CD4-positive, alpha-beta T cell treated with Interferon alpha-2 for 1 hour (primary cell): ENCODE measurements at regions not wholly inside any gene's neighbourhood (a gene's known extent, or its start where the extent isn't known, plus 50 kb on each side); places are given as distances from the start of the nearest gene placed in this dataset.

Experiments used
- DNase-seq, 2 donors: peaks; one replicate each; pipeline ENCODE4 v3.0.0-alpha.2; 2020 to 2022

DNA sequence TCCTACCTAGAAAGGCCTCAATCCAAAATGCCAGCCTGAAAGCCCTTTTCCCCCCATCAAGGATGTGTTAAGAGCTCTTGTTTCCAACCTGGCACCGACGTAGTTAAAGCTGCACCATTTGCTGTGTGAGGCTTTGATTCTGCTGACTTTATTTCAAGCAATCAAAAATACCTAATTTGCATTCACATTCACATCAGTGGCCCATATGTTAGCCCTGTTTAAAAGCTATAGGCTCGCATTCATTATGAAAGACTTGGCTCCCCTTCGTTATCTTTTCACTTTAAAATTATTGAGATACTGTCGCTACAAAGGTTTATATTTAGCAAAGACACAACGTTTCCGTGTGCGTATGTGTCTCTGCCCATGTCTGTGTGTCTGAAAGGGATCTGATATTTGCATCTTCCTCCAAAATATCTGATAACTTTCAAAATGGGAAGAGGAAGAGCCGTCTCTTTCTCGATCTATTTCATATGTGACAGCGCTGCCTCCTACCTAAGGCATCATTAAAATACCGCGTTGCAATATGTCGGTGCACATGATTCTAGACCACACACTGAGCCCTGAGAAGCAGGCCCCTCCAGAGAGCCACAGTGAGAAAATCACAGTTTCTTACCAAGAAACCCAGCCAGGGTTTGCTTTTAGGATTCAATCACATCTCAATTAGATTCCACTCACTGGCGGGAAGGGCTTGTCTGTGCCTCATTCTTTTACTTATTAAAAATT is 57.1 kb upstream of the ITPRID1 start:
- DNase-seq = no peak

GRCh38 chr7:31457551-31457950 is 56.3 kb upstream of the ITPRID1 start:
- DNase-seq = no peak

DNA sequence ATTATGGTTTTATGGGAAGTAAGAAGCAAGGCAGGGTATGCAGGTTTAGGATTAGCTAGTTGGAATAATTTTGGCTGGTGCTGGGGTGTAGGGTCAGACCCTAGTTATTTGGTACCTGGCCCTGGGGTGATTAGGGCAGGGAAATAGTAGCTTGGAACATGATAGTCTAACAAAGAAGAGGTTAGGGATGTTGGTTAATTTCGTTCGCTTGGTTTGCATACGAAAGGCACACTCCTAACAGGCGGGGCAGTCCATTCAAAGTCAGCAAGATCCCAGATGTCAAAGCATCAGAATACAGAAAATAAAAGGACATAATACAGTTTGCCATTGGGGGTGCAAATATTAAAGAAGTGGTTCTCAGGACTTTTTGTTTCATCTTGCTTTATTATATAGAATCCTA is 55.7 kb upstream of the ITPRID1 start:
- no peak for DNase-seq

DNA sequence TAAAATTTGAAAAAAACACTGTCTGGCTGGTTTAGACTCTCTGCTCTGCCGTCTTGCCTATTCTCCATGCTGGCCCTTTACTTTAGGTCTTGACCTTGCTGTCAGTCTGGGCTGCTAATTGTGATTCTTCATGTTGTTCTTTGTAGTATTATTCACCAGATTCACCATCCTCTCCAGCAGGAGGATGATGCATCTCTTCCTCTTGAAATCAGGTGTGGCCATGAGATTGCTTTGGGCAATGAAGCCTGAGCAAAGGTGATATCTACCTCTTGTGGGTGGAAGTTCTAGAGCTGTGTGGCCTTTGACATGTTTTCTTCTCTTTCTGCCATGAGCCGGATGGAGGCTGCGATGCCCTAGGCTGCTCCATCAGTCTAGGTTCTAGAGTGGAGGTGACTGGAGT is 51.3 kb upstream of the ITPRID1 start:
- no peak for DNase-seq
